H9 (cell line): ENCODE measurements at regions not wholly inside any gene's neighbourhood (a gene's known extent, or its start where the extent isn't known, plus 50 kb on each side); places are given as distances from the start of the nearest gene placed in this dataset.

Experiments
- DNase-seq: peaks from one replicate; pipeline ENCODE4 v3.0.0-alpha.2; 2017
- H2AFZ ChIP-seq: one replicate; pipeline ENCODE4 v1.6.1; 2013; ENCODE audit warnings: mild to moderate bottlenecking, low read length, control low read depth, moderate library complexity
- H2AK5ac ChIP-seq: 2 replicates; pipeline ENCODE4 v1.6.1; 2013; ENCODE audit warnings: low read length, control low read depth, mixed read lengths; ENCODE audit not compliant: insufficient read length
- H2BK120ac ChIP-seq: one replicate; pipeline ENCODE4 v1.6.1; 2013; ENCODE audit warnings: low read depth, mild to moderate bottlenecking, low read length, control low read depth, inconsistent platforms; ENCODE audit not compliant: poor library complexity, severe bottlenecking
- H2BK12ac ChIP-seq: 2 replicates; pipeline ENCODE4 v1.6.1; 2013; ENCODE audit warnings: low read length, control low read depth, mixed read lengths, low read depth; ENCODE audit not compliant: insufficient read length
- H2BK15ac ChIP-seq: 2 replicates; pipeline ENCODE4 v1.6.1; 2013; ENCODE audit warnings: low read depth, low read length, control low read depth
- H2BK20ac ChIP-seq: one replicate; pipeline ENCODE4 v1.6.1; 2013; ENCODE audit warnings: low read depth, mild to moderate bottlenecking, low read length, control low read depth, inconsistent platforms; ENCODE audit not compliant: poor library complexity, severe bottlenecking
- H2BK5ac ChIP-seq: 2 replicates; pipeline ENCODE4 v1.6.1; 2013; ENCODE audit warnings: low read length, control low read depth, mixed read lengths; ENCODE audit not compliant: insufficient read length
- H3K14ac ChIP-seq: 2 replicates; pipeline ENCODE4 v1.6.1; 2013; ENCODE audit warnings: low read length, control low read depth; ENCODE audit not compliant: insufficient read depth
- H3K18ac ChIP-seq: 2 replicates; pipeline ENCODE4 v1.6.1; 2013; ENCODE audit warnings: low read depth, mild to moderate bottlenecking, mixed read lengths, low read length, control low read depth; ENCODE audit not compliant: insufficient read length
- H3K23ac ChIP-seq: 2 replicates; pipeline ENCODE4 v1.6.1; 2013; ENCODE audit warnings: low read length, control low read depth, mixed read lengths, low read depth; ENCODE audit not compliant: insufficient read length
- H3K23me2 ChIP-seq: 2 replicates; pipeline ENCODE4 v1.6.1; 2013; ENCODE audit warnings: low read depth, mild to moderate bottlenecking, mixed read lengths, low read length, control low read depth; ENCODE audit not compliant: insufficient read length, poor library complexity, severe bottlenecking
- H3K27ac ChIP-seq: 2 replicates; pipeline ENCODE4 v1.5.1; 2013; ENCODE audit warnings: low read length, control low read depth, mixed read lengths, low read depth; ENCODE audit not compliant: insufficient read length
- H3K27me3 ChIP-seq: 2 replicates; pipeline ENCODE4 v1.6.1; 2013; ENCODE audit warnings: low read length, control low read depth, inconsistent platforms; ENCODE audit not compliant: insufficient read depth
- H3K4ac ChIP-seq: 2 replicates; pipeline ENCODE4 v1.6.1; 2013; ENCODE audit warnings: low read depth, mild to moderate bottlenecking, control low read depth, inconsistent platforms, low read length, moderate library complexity
- H3K4me1 ChIP-seq: 2 replicates; pipeline ENCODE4 v1.6.1; 2013; ENCODE audit warnings: low read length, control low read depth, inconsistent platforms; ENCODE audit not compliant: insufficient read depth
- H3K4me2 ChIP-seq: 2 replicates; pipeline ENCODE4 v1.6.1; 2013; ENCODE audit warnings: low read length, control low read depth, mixed read lengths; ENCODE audit not compliant: insufficient read length, insufficient read depth
- H3K56ac ChIP-seq: 2 replicates; pipeline ENCODE4 v1.6.1; 2013; ENCODE audit warnings: low read depth, mild to moderate bottlenecking, mixed read lengths, low read length, control low read depth; ENCODE audit not compliant: insufficient read length
- H3K79me1 ChIP-seq: 2 replicates; pipeline ENCODE4 v1.6.1; 2013; ENCODE audit warnings: low read depth, mild to moderate bottlenecking, moderate library complexity, low read length, control low read depth, inconsistent platforms; ENCODE audit not compliant: insufficient read depth, poor library complexity, severe bottlenecking
- H3K79me2 ChIP-seq: 2 replicates; pipeline ENCODE4 v1.6.1; 2013; ENCODE audit warnings: low read length, control low read depth, inconsistent platforms; ENCODE audit not compliant: insufficient read depth
- H3K9ac ChIP-seq: 2 replicates; pipeline ENCODE4 v1.6.1; 2013; ENCODE audit warnings: low read length, control low read depth, mixed read lengths; ENCODE audit not compliant: insufficient read length; ENCODE audit errors: extremely low read depth
- H3K9me3 ChIP-seq: one replicate; pipeline ENCODE4 v1.6.1; 2013; ENCODE audit warnings: low read depth, low read length, inconsistent platforms; ENCODE audit not compliant: control insufficient read depth
- H3T11ph ChIP-seq: one replicate; pipeline ENCODE4 v1.6.1; 2013; ENCODE audit warnings: mild to moderate bottlenecking, low read length, control low read depth, inconsistent platforms
- H4K20me1 ChIP-seq: one replicate; pipeline ENCODE4 v1.6.1; 2013; ENCODE audit not compliant: control insufficient read depth, insufficient read length, insufficient read depth
- H4K5ac ChIP-seq: 2 replicates; pipeline ENCODE4 v1.6.1; 2013; ENCODE audit warnings: low read depth, mild to moderate bottlenecking, mixed read lengths, low read length, control low read depth; ENCODE audit not compliant: insufficient read length
- H4K8ac ChIP-seq: replicated peaks from 2 replicates; pipeline ENCODE4 v1.6.1; 2013; ENCODE audit warnings: low read length, control low read depth, mixed read lengths, low read depth; ENCODE audit not compliant: insufficient read length
- H4K91ac ChIP-seq: 2 replicates; pipeline ENCODE4 v1.6.1; 2013; ENCODE audit warnings: low read depth, mild to moderate bottlenecking, moderate library complexity, mixed read lengths, low read length, control low read depth; ENCODE audit not compliant: insufficient read length
- H3K27ac Mint-ChIP-seq, 3 experiments: 2 replicates in 2 of 3; 3 replicates in 1 of 3; pipeline ENCODE4 v1.8.0; 2020 to 2021; ENCODE audit warnings: mixed read lengths in 3 of 3, mild to moderate bottlenecking in 1 of 3, moderate library complexity in 1 of 3
- H3K27me3 Mint-ChIP-seq: 2 replicates; pipeline ENCODE4 v1.8.0; 2021; ENCODE audit warnings: low read depth, mild to moderate bottlenecking, moderate library complexity, mixed read lengths
- H3K36me3 Mint-ChIP-seq, 3 experiments: 2 replicates in 2 of 3; 3 replicates in 1 of 3; pipeline ENCODE4 v1.8.0; 2020 to 2021; ENCODE audit warnings: low read depth in 3 of 3, mixed read lengths in 3 of 3; ENCODE audit not compliant: insufficient read depth in 1 of 3
- H3K4me1 Mint-ChIP-seq, 2 experiments: 2 replicates each; pipeline ENCODE4 v1.8.0; 2020; ENCODE audit warnings: mixed read lengths in 2 of 2
- H3K4me3 Mint-ChIP-seq, 2 experiments: 2 replicates in 1 of 2; 3 replicates in 1 of 2; pipeline ENCODE4 v1.8.0; 2020 to 2021; ENCODE audit warnings: mild to moderate bottlenecking in 2 of 2, mixed read lengths in 2 of 2, moderate library complexity in 1 of 2
- H3K9me3 Mint-ChIP-seq, 2 experiments: 2 replicates in 1 of 2; 3 replicates in 1 of 2; pipeline ENCODE4 v1.8.0; 2020; ENCODE audit warnings: mild to moderate bottlenecking in 2 of 2, mixed read lengths in 2 of 2, moderate library complexity in 1 of 2
- CTCF ChIP-seq: fragments of 200-600 bp; sonication (generic); conservative IDR thresholded peaks from 3 replicates; pipeline ENCODE4 v1.8.0; 2021; ENCODE audit warnings: antibody characterized with exemption, mild to moderate bottlenecking
- WGBS: extraction: QIAGEN DNeasy Blood & Tissue Kit; methylation state at CpG from one replicate; pipeline ENCODE4 v1.1.7; 2013; ENCODE audit warnings: missing lambda C conversion rate, low lambda C conversion rate, mixed read lengths; ENCODE audit not compliant: insufficient read length; ENCODE audit errors: extremely low coverage; 5-methylcytosine and 5-hydroxymethylcytosine counted together

GRCh38 chr1:48160486-48161132 lies 61.9 kb upstream of the SLC5A9 start:
- H3K23ac ChIP-seq: no peak overlapping the region
- H3K79me1 ChIP-seq: no peaks in the 10 kb centered on the region
- H3K27me3 Mint-ChIP-seq: no peaks in the 10 kb centered on the region; the same call in 1 of the 2 replicates
- no peak overlapping the region for H3K9ac ChIP-seq
- H4K91ac ChIP-seq: no peak overlapping the region
- H3K14ac ChIP-seq: no peak overlapping the region
- H4K5ac ChIP-seq: no peak overlapping the region
- no peaks in the 10 kb centered on the region for H4K20me1 ChIP-seq
- H2BK5ac ChIP-seq: no peak overlapping the region
- H3K36me3 Mint-ChIP-seq: no peaks in the 10 kb centered on the region
- no peak overlapping the region for H2BK15ac ChIP-seq
- H3K56ac ChIP-seq: no peak overlapping the region
- H3K27ac Mint-ChIP-seq: no peak overlapping the region
- no peak overlapping the region for H3K4me3 Mint-ChIP-seq
- no peak overlapping the region for H3K27ac ChIP-seq
- no CpG with 5 or more reads among the region's 6 CpGs for whole genome bisulfite sequencing
- no peaks in the 10 kb centered on the region for H3K9me3 Mint-ChIP-seq
- no peaks in the 10 kb centered on the region for H3K23me2 ChIP-seq
- no peak overlapping the region for H4K8ac ChIP-seq
- H2AFZ ChIP-seq: no peak overlapping the region
- no peak overlapping the region for H3T11ph ChIP-seq
- H3K4ac ChIP-seq: no peak overlapping the region
- H2AK5ac ChIP-seq: no peak overlapping the region
- no peaks in the 10 kb centered on the region for H3K27me3 ChIP-seq
- no peaks in the 10 kb centered on the region for H3K9me3 ChIP-seq
- H3K79me2 ChIP-seq: no peaks in the 10 kb centered on the region
- H2BK20ac ChIP-seq: no peak overlapping the region
- H2BK12ac ChIP-seq: no peak overlapping the region
- H3K4me1 ChIP-seq: no peaks in the 10 kb centered on the region
- no peak overlapping the region for H3K18ac ChIP-seq
- no peak overlapping the region for H2BK120ac ChIP-seq
- no peak for DNase-seq
- no peak overlapping the region for H3K4me2 ChIP-seq
- TF ChIP-seq CTCF: no peak
- peaks cover 0 to 6% of the 10 kb centered on the region in 2 experiments; a peak in 1 of 4 replicates for H3K4me1 Mint-ChIP-seq
